ENCODE measurements at regions not wholly inside any gene's neighbourhood (a gene's known extent, or its start where the extent isn't known, plus 50 kb on each side); places are given as distances from the start of the nearest gene placed in this dataset.

- DNase-seq (ENCODE audit: low read depth), result no peak
- TF ChIP-seq CTCF (IDR thresholded peaks at IDR 0.05; ENCODE audit: low read length, missing control alignments), result no peak
- H3K4me3 ChIP-seq (replicated peaks; ENCODE audit: low read depth, low read length), result no peak overlapping the region
Measured at GRCh38 chr14:38517426-38517825, 261.5 kb upstream of the CLEC14A start.

- TF ChIP-seq CTCF (IDR thresholded peaks at IDR 0.05; ENCODE audit: low read length, missing control alignments), result no peak
- H3K4me3 ChIP-seq (replicated peaks; ENCODE audit: low read depth, low read length), result no peak overlapping the region
- no peak for DNase-seq (ENCODE audit: low read depth)
Measured at GRCh38 chr14:38512236-38512635, 256.3 kb upstream of the CLEC14A start.

- no peak for DNase-seq (ENCODE audit: low read depth)
- TF ChIP-seq CTCF (IDR thresholded peaks at IDR 0.05; ENCODE audit: low read length, missing control alignments), result no peak
- H3K4me3 ChIP-seq (replicated peaks; ENCODE audit: low read depth, low read length), result no peak overlapping the region
Measured at GRCh38 chr14:38507299-38507698, 251.4 kb upstream of the CLEC14A start.

GRCh38 chr14:38505973-38506249, 250.0 kb upstream of the CLEC14A start:
- no peak for DNase-seq (ENCODE audit: low read depth)
- TF ChIP-seq CTCF (IDR thresholded peaks at IDR 0.05; ENCODE audit: low read length, missing control alignments), result no peak
- no peak overlapping the region for H3K4me3 ChIP-seq (replicated peaks; ENCODE audit: low read depth, low read length)

GRCh38 chr14:38505221-38505972, 249.5 kb upstream of the CLEC14A start:
- DNase-seq (ENCODE audit: low read depth), result peak; percentile 24
- TF ChIP-seq CTCF (IDR thresholded peaks at IDR 0.05; ENCODE audit: low read length, missing control alignments), result no peak
- H3K4me3 ChIP-seq (replicated peaks; ENCODE audit: low read depth, low read length), result no peak overlapping the region

- no peak for DNase-seq (ENCODE audit: low read depth)
- no peak for TF ChIP-seq CTCF (IDR thresholded peaks at IDR 0.05; ENCODE audit: low read length, missing control alignments)
Measured at GRCh38 chr14:38504175-38504574, 248.3 kb upstream of the CLEC14A start.

GRCh38 chr14:38502239-38502638, 246.3 kb upstream of the CLEC14A start:
- no peak for DNase-seq (ENCODE audit: low read depth)
- no peak overlapping the region for H3K4me3 ChIP-seq (replicated peaks; ENCODE audit: low read depth, low read length)
- no peak for TF ChIP-seq CTCF (IDR thresholded peaks at IDR 0.05; ENCODE audit: low read length, missing control alignments)

More at GRCh38 chr14:38504175-38504574, 248.3 kb upstream of the CLEC14A start:
- no peak overlapping the region for H3K4me3 ChIP-seq (replicated peaks; ENCODE audit: low read depth, low read length)

Data from fibroblast of pulmonary artery (primary cell).